HG03521 (cell line): ENCODE measurements at regions not wholly inside any gene's neighbourhood (a gene's known extent, or its start where the extent isn't known, plus 50 kb on each side); places are given as distances from the start of the nearest gene placed in this dataset.
"Not testable (repeated sequence)": the region's sequence is repeated elsewhere in the genome, so short reads cannot be mapped to it uniquely, and the experiment has no call there.

Experiments used
- ATAC-seq: cut with Tn5 transposase; IDR thresholded peaks from one replicate; pipeline ENCODE4 v1.9.1; 2021; ENCODE audit warnings: mild to moderate bottlenecking, moderate library complexity; ENCODE audit not compliant: unreplicated experiment

DNA sequence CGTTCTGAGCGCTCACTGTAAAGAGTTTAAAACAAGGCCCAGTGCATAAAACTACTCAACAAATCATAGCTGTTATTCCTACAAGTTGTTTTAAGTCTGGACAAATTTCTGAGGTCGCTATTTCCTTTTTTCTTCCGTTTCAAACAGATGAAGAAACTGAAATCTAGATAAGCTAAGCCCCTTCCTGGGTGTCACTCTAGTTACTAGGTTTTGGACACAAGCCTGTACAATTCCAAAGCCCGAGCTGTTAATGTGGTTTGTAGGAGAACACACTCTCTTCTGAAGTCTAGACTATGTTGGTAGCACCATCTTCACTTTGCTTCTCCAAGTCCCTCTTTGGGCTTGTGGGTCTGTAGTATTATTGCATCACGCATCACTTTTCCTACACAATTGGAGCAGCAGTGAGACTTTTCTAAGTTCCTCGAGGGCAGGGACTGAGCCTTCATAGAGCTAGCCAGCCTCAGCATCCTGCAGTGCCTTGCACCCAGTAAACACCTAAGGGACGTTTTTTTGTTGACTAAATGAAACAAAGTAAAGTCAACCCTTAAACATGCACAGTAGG lies 142.6 kb upstream of the PROK2 start:
- ATAC-seq, result no peak

DNA sequence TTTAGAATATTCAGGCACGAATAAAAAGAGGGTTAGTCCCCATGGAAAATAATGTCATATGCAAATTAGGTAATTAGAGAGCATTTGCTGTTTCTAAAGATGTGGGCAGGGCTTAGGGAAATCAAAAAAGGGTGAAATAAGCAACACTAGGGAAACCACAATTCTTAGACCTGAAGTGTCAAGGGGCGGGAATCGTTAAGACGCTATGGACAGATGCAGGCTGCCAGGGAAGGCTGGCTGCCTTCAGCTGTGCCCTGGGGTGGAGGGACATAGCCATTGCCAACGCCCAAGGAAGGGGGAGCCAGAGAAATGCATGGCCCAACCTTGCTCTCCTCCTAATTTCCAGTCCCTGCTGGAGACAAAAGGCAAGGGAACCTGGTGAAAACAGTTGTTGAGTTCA lies 141.7 kb upstream of the PROK2 start:
- ATAC-seq, result no peak

DNA sequence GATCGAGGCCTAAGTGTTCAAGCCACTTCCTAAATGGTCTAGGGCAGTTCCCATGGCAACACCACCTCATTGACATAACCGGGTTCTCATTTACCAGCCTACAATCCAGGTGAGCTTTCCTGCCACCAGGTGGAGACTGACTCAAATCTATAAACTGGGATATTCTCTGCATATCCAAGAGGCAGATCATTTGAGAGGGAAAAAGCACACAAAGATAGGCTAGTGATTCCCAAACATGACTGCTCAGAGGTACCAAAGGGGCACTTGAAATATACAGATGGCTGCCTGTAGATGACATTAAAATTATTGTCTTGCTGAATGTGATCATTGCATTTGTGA lies 141.3 kb upstream of the PROK2 start:
- ATAC-seq, result no peak

- not testable (repeated sequence) for ATAC-seq
Observed at GRCh38 chr3:71925511-71926261, 140.7 kb upstream of the PROK2 start.

DNA sequence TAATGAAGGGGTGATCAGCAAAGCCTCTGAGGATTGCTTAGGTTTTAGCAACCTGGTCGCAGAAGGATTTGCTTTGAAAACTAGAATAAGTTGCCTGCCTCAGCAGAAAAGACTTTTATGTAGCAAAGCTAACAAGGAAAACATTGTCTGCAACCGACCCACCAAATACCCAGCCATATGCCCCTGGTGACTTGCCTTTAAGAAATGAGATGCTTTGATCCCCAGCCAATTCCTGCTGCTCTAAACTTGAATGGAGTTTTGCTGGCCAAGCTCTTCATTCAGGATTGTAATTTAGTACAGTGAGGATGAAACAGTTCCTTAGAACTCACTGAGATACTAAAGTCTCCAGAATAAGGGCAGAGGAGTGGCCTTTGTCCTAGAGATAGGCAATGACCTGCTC lies 139.8 kb upstream of the PROK2 start:
- ATAC-seq, result no peak

- no peak for ATAC-seq
Observed at GRCh38 chr3:71921036-71921435, 136.1 kb upstream of the PROK2 start.

- no peak for ATAC-seq
Observed at GRCh38 chr3:71919572-71919971, 134.6 kb upstream of the PROK2 start.

- no peak for ATAC-seq
Observed at GRCh38 chr3:71917545-71917944, 132.6 kb upstream of the PROK2 start.

GRCh38 chr3:71916747-71917369 lies 131.9 kb upstream of the PROK2 start:
- ATAC-seq, result no peak

DNA sequence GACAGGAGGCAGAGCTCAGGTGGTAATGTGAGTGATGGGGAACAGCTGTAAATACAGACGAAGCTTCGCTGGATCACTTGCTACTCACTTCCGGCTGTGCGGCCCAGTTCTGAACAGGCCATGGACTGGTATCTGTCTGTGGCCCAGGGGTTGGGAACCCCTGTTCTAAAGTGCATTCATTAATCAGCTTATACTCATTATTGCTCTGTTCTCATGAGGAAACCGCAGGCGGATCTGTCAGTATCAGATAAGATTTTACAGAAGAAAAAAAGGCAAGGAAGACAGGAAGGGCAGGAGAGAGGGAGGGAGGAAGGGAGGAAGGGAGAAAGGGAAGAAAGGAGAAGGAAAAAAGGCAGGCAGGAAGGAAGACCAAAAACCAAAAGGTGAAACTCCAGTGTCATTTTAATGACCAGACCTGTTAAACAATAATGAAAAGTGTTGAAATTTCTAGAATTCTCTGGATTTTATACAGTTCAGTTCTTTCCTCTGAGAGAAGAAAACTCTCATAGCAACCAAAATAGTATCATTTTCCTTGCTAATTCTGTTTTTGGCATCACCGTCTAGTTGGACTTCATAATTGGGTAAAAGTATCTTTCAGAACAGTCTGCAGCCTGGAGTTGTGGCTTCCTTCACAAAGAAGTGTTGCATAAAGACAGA lies 128.0 kb upstream of the PROK2 start:
- no peak for ATAC-seq

DNA sequence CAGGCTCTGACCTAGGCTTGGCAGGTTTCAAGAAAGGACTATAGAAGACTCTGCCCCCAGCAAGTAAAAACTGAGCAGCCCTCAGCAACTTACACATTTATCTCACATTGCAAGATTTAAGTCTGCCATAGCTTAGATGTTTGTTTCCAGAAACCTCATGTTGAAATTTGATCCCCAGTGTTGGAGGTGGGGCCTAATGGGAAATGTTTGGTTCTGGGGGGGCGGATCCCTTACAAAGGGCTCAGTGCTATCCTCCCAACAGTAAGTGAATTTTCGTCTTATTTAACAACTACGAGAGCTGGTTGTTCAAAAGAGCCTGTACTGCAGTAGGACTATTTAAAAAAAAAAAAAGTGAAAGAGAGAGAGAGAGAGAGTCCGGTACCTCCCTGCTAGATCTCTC lies 125.2 kb upstream of the PROK2 start:
- ATAC-seq, result no peak

DNA sequence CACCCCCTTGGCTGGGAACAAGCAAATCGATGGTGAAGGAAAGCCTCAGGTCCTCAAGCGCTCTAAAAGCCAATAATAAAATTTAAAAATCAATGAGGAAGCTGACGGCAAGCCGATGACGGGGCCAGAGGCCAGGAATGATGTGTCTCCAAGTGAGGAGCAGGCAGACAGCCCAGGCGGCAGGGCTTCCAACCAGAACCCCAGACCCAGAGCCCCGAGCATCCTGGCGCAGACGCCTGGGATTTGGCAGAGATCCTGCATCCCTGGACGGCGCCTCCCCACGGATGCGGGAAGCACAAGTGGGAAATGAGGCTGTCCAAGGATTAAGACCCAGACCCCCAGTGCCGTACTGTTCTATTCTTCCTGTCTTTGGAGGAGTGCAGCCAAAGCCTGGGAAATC lies 123.0 kb upstream of the PROK2 start:
- ATAC-seq, result no peak

GRCh38 chr3:71906976-71907375 lies 122.0 kb upstream of the PROK2 start:
- ATAC-seq, result no peak

GRCh38 chr3:71905426-71905825 lies 120.5 kb upstream of the PROK2 start:
- peak; percentile 65 for ATAC-seq

- ATAC-seq, result no peak
Observed at GRCh38 chr3:71903936-71904335, 119.0 kb upstream of the PROK2 start.

- ATAC-seq, result no peak
Observed at GRCh38 chr3:71903112-71903495, 118.2 kb upstream of the PROK2 start.

- ATAC-seq, result no peak
Observed at GRCh38 chr3:71902258-71903111, 117.5 kb upstream of the PROK2 start.

DNA sequence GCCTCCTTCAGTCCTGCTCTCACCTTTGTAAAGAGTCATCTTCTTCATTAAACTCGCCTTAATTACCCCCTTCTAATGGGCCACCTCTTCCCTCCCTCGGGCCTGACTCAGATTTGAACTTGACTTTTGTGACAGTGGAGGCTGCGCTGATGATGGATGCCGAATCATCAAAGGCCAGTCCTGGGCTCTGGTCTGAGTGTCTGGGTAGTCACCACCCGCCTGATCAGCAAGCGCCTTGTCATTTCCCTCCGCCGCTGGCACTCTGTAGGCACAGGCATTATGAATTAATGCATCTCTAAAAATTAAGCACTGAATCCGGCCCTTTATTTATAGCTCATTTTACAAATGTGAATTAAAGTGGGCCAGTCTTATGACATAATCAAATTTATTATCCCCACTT lies 116.7 kb upstream of the PROK2 start:
- ATAC-seq, result no peak

DNA sequence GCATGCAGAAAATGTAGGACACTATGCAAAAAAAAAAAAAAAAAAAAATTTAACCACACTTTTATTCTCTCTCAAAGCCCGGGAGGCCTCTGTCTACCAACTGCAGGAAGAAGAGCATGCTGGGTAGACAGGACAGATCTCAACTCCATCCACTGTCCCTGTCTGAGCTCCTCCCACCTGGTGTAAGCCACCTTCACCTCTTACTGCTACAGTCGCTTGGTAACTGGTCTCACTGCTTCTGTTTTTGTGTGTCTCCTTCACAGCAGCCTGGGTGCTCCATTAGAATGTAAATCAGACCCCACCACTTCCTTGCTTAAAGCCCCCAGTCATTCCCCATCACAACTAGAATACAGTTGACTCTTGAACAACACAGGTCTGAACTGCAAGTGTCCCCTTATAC lies 115.1 kb upstream of the PROK2 start:
- no peak for ATAC-seq

DNA sequence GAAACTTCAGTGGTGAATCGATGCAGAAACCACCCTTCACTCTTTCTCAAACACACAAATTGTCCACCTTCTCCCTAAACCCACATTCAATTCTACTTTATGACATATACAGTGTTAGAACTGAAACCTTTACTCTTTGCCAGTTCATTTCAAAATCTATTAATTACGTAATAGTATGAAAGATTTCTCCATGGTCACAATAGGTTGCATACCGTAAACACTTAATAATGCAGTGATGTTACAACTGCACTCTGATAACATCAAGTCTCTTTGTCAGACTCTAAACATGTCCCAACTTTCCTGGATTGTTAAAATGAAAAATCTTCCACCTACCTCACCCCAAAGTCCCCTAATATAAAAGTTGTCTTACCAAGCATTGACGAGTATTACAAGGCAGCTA lies 111.8 kb upstream of the PROK2 start:
- ATAC-seq, result no peak
